ENCODE measurements at regions not wholly inside any gene's neighbourhood (a gene's known extent, or its start where the extent isn't known, plus 50 kb on each side); places are given as distances from the start of the nearest gene placed in this dataset.

- DNase-seq, result no peak
- Histone ChIP-seq H3K27me3 (ENCODE audit: control insufficient read depth, insufficient read depth, low read length) (no peaks in the 10 kb centered on the region; the same call in 1 of the 2 replicates), H3K4me3 (ENCODE audit: insufficient read depth, low read depth, low read length) (no peak overlapping the region), H3K36me3 (replicated peaks; ENCODE audit: control insufficient read depth, insufficient read depth, low read length) (no peaks in the 10 kb centered on the region)
These were observed 56.7 kb upstream of the PUDP start for GRCh38 chrX:7204619-7205018.

GRCh38 chrX:7202206-7202605 lies 54.3 kb upstream of the PUDP start:
- Histone ChIP-seq H3K36me3 (replicated peaks; ENCODE audit: control insufficient read depth, insufficient read depth, low read length) (no peaks in the 10 kb centered on the region), H3K27me3 (ENCODE audit: control insufficient read depth, insufficient read depth, low read length) (no peaks in the 10 kb centered on the region; the same call in 1 of the 2 replicates), H3K4me3 (ENCODE audit: insufficient read depth, low read depth, low read length) (no peak overlapping the region)
- no peak for DNase-seq

- no peak overlapping the region for H3K4me3 ChIP-seq (ENCODE audit: insufficient read depth, low read depth, low read length)
- no peak for DNase-seq
- no peaks in the 10 kb centered on the region; the same call in 1 of the 2 replicates for H3K27me3 ChIP-seq (ENCODE audit: control insufficient read depth, insufficient read depth, low read length)
- H3K36me3 ChIP-seq (replicated peaks; ENCODE audit: control insufficient read depth, insufficient read depth, low read length), result no peaks in the 10 kb centered on the region
These were observed 53.5 kb upstream of the PUDP start for GRCh38 chrX:7201496-7201895.

- DNase-seq, result no peak
- no peaks in the 10 kb centered on the region for H3K36me3 ChIP-seq (replicated peaks; ENCODE audit: control insufficient read depth, insufficient read depth, low read length)
- no peaks in the 10 kb centered on the region; the same call in 1 of the 2 replicates for H3K27me3 ChIP-seq (ENCODE audit: control insufficient read depth, insufficient read depth, low read length)
- H3K4me3 ChIP-seq (ENCODE audit: insufficient read depth, low read depth, low read length), result no peak overlapping the region
These were observed 50.5 kb upstream of the PUDP start for GRCh38 chrX:7198499-7198898.
